Smooth muscle cell (in vitro differentiated cells): ENCODE measurements at regions not wholly inside any gene's neighbourhood (a gene's known extent, or its start where the extent isn't known, plus 50 kb on each side); places are given as distances from the start of the nearest gene placed in this dataset.

Experiments used
- DNase-seq: peaks from one replicate; lab custom pipeline; 2025; ENCODE audit not compliant: unreplicated experiment; lab: John Stamatoyannopoulos, UW
- H2AFZ ChIP-seq: fragments of 200-600 bp; sonication (generic); 2 replicates; pipeline ENCODE4 v1.6.0; 2016; ENCODE audit warnings: antibody characterized with exemption, low read depth, mild to moderate bottlenecking
- H3F3A ChIP-seq: fragments of 200-600 bp; sonication (generic); 2 replicates; pipeline ENCODE4 v1.6.0; 2017; ENCODE audit warnings: antibody characterized with exemption, low read depth
- H3K27ac ChIP-seq: fragments of 200-600 bp; sonication (generic); 2 replicates; pipeline ENCODE4 v1.5.1; 2016; ENCODE audit warnings: low read depth, mild to moderate bottlenecking
- H3K27me3 ChIP-seq: fragments of 200-600 bp; sonication (generic); 2 replicates; pipeline ENCODE4 v1.6.1; 2016; ENCODE audit warnings: low read depth, mild to moderate bottlenecking
- H3K36me3 ChIP-seq: fragments of 200-600 bp; sonication (generic); 2 replicates; pipeline ENCODE4 v1.5.1; 2016; ENCODE audit warnings: low read depth
- H3K4me1 ChIP-seq: fragments of 200-600 bp; sonication (generic); 2 replicates; pipeline ENCODE4 v1.5.1; 2016; ENCODE audit warnings: low read depth
- H3K4me2 ChIP-seq: fragments of 200-600 bp; sonication (generic); 2 replicates; pipeline ENCODE4 v1.6.0; 2016; ENCODE audit warnings: mild to moderate bottlenecking
- H3K4me3 ChIP-seq: fragments of 200-600 bp; sonication (generic); 2 replicates; pipeline ENCODE4 v1.5.1; 2016; ENCODE audit warnings: mild to moderate bottlenecking
- H3K79me2 ChIP-seq: fragments of 200-600 bp; sonication (generic); 2 replicates; pipeline ENCODE4 v1.6.0; 2016; ENCODE audit warnings: low read depth, mild to moderate bottlenecking
- H3K9ac ChIP-seq: fragments of 200-600 bp; sonication (generic); 2 replicates; pipeline ENCODE4 v1.6.0; 2016; ENCODE audit warnings: low read depth
- H3K9me3 ChIP-seq: fragments of 200-600 bp; sonication (generic); replicated peaks from 2 replicates; pipeline ENCODE4 v1.5.1; 2016; ENCODE audit warnings: low read depth
- H4K20me1 ChIP-seq: fragments of 200-600 bp; sonication (generic); 2 replicates; pipeline ENCODE4 v1.6.0; 2016; ENCODE audit warnings: low read depth
- WGBS: methylation state at CpG from one replicate; pipeline ENCODE4 v1.1.7; 2016; ENCODE audit warnings: low lambda C conversion rate; 5-methylcytosine and 5-hydroxymethylcytosine counted together
- TF ChIP-seq, protein P1 (sequence below): fragments of 200-600 bp; sonication (generic); IDR thresholded peaks from 2 replicates; pipeline ENCODE4 v1.5.1; 2017; ENCODE audit warnings: borderline replicate concordance, mild to moderate bottlenecking, antibody characterized with exemption; ENCODE audit not compliant: insufficient read depth, poor library complexity, severe bottlenecking

DNA sequence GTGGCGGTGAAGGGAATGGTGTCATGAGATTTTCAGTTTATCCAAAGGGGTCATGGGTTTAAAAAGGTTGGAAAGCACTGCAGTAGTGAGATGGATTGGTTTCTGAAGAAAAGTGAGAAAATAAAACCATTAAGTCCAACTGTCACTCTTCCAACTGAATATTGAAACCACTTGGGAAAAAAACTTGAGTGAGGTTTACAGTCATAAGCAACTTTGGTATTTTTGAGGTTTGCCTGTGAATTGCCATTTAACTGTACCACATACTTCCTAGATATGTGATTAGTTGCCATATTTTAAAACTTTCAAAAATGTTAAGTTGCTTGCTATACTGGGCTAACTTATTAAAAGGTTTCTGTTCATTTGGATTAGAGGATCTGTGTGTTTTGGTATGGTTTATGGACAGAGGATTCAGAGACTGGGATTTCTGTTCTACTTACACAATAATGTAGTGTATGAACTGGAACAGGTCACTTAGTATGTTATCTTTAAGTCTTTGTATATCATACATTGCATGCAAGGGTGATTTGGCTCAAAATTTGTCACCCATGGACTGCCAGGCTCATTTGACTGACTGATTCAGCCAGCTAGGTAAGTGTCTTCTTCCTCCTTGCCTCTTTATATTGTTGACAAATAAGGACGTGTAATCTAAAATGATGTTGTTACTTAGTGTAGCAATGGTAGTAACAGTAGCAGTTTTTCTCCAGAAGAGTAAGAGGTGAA lies 201.4 kb upstream of the EOMES start:
- Histone ChIP-seq H3K9ac (no peak overlapping the region), H3K4me2 (no peak overlapping the region), H3K4me1 (no peaks in the 10 kb centered on the region), H4K20me1 (no peaks in the 10 kb centered on the region), H3K79me2 (no peaks in the 10 kb centered on the region), H2AFZ (no peak overlapping the region), H3K4me3 (no peak overlapping the region), H3K36me3 (no peaks in the 10 kb centered on the region), H3F3A (no peaks in the 10 kb centered on the region), H3K27me3 (no peaks in the 10 kb centered on the region), H3K9me3 (no peaks in the 10 kb centered on the region), H3K27ac (no peak overlapping the region)
- DNase-seq: no peak
- WGBS: 94% methylated on average over 2 of the region's 2 CpGs
- TF ChIP-seq, protein P1, sequence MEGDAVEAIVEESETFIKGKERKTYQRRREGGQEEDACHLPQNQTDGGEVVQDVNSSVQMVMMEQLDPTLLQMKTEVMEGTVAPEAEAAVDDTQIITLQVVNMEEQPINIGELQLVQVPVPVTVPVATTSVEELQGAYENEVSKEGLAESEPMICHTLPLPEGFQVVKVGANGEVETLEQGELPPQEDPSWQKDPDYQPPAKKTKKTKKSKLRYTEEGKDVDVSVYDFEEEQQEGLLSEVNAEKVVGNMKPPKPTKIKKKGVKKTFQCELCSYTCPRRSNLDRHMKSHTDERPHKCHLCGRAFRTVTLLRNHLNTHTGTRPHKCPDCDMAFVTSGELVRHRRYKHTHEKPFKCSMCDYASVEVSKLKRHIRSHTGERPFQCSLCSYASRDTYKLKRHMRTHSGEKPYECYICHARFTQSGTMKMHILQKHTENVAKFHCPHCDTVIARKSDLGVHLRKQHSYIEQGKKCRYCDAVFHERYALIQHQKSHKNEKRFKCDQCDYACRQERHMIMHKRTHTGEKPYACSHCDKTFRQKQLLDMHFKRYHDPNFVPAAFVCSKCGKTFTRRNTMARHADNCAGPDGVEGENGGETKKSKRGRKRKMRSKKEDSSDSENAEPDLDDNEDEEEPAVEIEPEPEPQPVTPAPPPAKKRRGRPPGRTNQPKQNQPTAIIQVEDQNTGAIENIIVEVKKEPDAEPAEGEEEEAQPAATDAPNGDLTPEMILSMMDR: no peak

GRCh38 chr3:27927882-27928281 lies 205.8 kb upstream of the EOMES start:
- Histone ChIP-seq H3K9ac (no peak overlapping the region), H3K4me1 (no peaks in the 10 kb centered on the region), H3K27ac (no peak overlapping the region), H3F3A (no peaks in the 10 kb centered on the region), H3K36me3 (no peaks in the 10 kb centered on the region), H3K4me2 (no peak overlapping the region), H2AFZ (no peak overlapping the region), H3K9me3 (no peaks in the 10 kb centered on the region), H3K27me3 (no peaks in the 10 kb centered on the region), H3K79me2 (no peaks in the 10 kb centered on the region), H3K4me3 (no peak overlapping the region), H4K20me1 (no peaks in the 10 kb centered on the region)
- no peak for DNase-seq
- WGBS: 86% methylated on average over 1 of the region's 1 CpG
- TF ChIP-seq, protein P1: no peak

GRCh38 chr3:27930052-27930602 lies 208.0 kb upstream of the EOMES start:
- TF ChIP-seq, protein P1: no peak
- Histone ChIP-seq H3K4me3 (no peak overlapping the region), H4K20me1 (no peaks in the 10 kb centered on the region), H2AFZ (no peak overlapping the region), H3K9me3 (no peaks in the 10 kb centered on the region), H3F3A (no peaks in the 10 kb centered on the region), H3K36me3 (no peaks in the 10 kb centered on the region), H3K4me2 (no peak overlapping the region), H3K79me2 (no peaks in the 10 kb centered on the region), H3K9ac (no peak overlapping the region), H3K4me1 (no peaks in the 10 kb centered on the region), H3K27me3 (no peaks in the 10 kb centered on the region), H3K27ac (no peak overlapping the region)
- no peak for DNase-seq
- WGBS: 100% methylated on average over 1 of the region's 1 CpG

DNA sequence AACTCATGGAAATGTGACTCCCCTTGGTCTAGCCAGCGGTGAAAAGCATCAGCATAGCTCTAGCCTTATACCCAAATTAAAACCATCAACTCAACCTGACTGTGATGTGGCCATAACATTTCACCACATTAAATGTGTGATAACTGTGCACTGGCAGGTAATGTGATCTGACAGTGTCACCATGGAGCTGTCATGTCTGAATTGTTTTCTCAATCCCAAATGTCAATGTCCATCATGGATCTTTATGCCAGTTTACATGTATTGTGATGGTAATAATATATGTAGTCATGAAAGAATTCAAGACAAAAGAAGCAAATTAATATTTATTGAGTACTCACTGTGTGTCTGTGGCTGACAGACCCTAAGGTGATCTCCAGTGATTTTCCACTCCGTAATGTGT lies 213.4 kb upstream of the EOMES start:
- no peak for DNase-seq
- TF ChIP-seq, protein P1: no peak
- Histone ChIP-seq H4K20me1 (no peaks in the 10 kb centered on the region), H3K4me1 (no peaks in the 10 kb centered on the region), H3K79me2 (no peaks in the 10 kb centered on the region), H3K9me3 (no peaks in the 10 kb centered on the region), H2AFZ (no peak overlapping the region), H3K27me3 (no peaks in the 10 kb centered on the region), H3K4me2 (no peak overlapping the region), H3K9ac (no peak overlapping the region), H3K36me3 (no peaks in the 10 kb centered on the region), H3F3A (peaks cover 2% of the 10 kb centered on the region), H3K27ac (no peak overlapping the region), H3K4me3 (no peak overlapping the region)
- 93% methylated on average over 2 of the region's 2 CpGs for WGBS
